PC-3 (cell line): ENCODE measurements at regions not wholly inside any gene's neighbourhood (a gene's known extent, or its start where the extent isn't known, plus 50 kb on each side); places are given as distances from the start of the nearest gene placed in this dataset.

Source experiments
- ATAC-seq: fragments of 200-7000 bp; cut with Tn5 transposase; 2 replicates; pipeline ENCODE4 v1.9.1; 2020; ENCODE audit warnings: mild to moderate bottlenecking, moderate library complexity
- BruUV-seq: library from RNA; stranded (reverse); fragments of 400-500 nt; replicated peaks from 2 replicates; lab custom pipeline; 2021; lab: Mats Ljungman, UMichigan
- CTCF ChIA-PET: fragments of 300-600 bp; sonication (Branson Sonifier 250); formaldehyde crosslinking; loops from one replicate; lab custom pipeline; 2022; ENCODE audit warnings: antibody characterized with exemption; lab: Charles Lee
- POLR2A ChIA-PET: fragments of 300-600 bp; sonication (Branson Sonifier 250); formaldehyde crosslinking; loops from one replicate; lab custom pipeline; 2022; ENCODE audit warnings: antibody characterized with exemption; ENCODE audit not compliant: unreplicated experiment; lab: Charles Lee
- DNase-seq: peaks from one replicate; pipeline ENCODE4 v3.0.0-alpha.2; 2015
- H2AFZ ChIP-seq: fragments of 300-600 bp; sonication (generic); 2 replicates; pipeline ENCODE4 v1.6.0; 2016; ENCODE audit warnings: antibody characterized with exemption, low read length
- H3F3A ChIP-seq: fragments of 300-600 bp; sonication (generic); one replicate; pipeline ENCODE4 v1.6.0; 2017; ENCODE audit warnings: antibody characterized with exemption, low read length, control low read depth, mild to moderate bottlenecking; ENCODE audit not compliant: unreplicated experiment
- H3K27ac ChIP-seq: fragments of 300-600 bp; sonication (generic); 2 replicates; pipeline ENCODE4 v1.5.1; 2016; ENCODE audit warnings: mild to moderate bottlenecking, low read length
- H3K27me3 ChIP-seq: fragments of 300-600 bp; sonication (generic); 2 replicates; pipeline ENCODE4 v1.6.1; 2016; ENCODE audit warnings: low read length, mixed read lengths
- H3K36me3 ChIP-seq: fragments of 300-600 bp; sonication (generic); 2 replicates; pipeline ENCODE4 v1.6.1; 2016; ENCODE audit warnings: low read depth, mixed run types, low read length, mixed read lengths
- H3K4me1 ChIP-seq: fragments of 300-600 bp; sonication (generic); 2 replicates; pipeline ENCODE4 v1.5.1; 2016; ENCODE audit warnings: low read length; ENCODE audit not compliant: insufficient read depth
- H3K4me2 ChIP-seq: fragments of 300-600 bp; sonication (generic); 2 replicates; pipeline ENCODE4 v1.6.0; 2016; ENCODE audit warnings: low read length
- H3K4me3 ChIP-seq: fragments of 300-600 bp; sonication (generic); 2 replicates; pipeline ENCODE4 v1.5.1; 2016; ENCODE audit warnings: mild to moderate bottlenecking, low read length, mixed read lengths
- H3K79me2 ChIP-seq: fragments of 300-600 bp; sonication (generic); 2 replicates; pipeline ENCODE4 v1.6.1; 2017; ENCODE audit warnings: low read length, mixed read lengths
- H3K9ac ChIP-seq: fragments of 300-600 bp; sonication (generic); 2 replicates; pipeline ENCODE4 v1.6.0; 2016; ENCODE audit warnings: mild to moderate bottlenecking, low read length
- H3K9me2 ChIP-seq: fragments of 300-600 bp; sonication (generic); replicated peaks from 2 replicates; pipeline ENCODE4 v1.6.1; 2016; ENCODE audit warnings: mixed run types, low read length, mixed read lengths
- H3K9me3 ChIP-seq: fragments of 300-600 bp; sonication (generic); 2 replicates; pipeline ENCODE4 v1.6.1; 2016; ENCODE audit warnings: low read length, mixed read lengths
- H4K20me1 ChIP-seq: fragments of 300-600 bp; sonication (generic); 2 replicates; pipeline ENCODE4 v1.6.1; 2016; ENCODE audit warnings: low read length, mixed read lengths
- EZH2 ChIP-seq: fragments of 300-600 bp; sonication (generic); IDR thresholded peaks from one replicate; pipeline ENCODE4 v1.6.1; 2017; ENCODE audit warnings: antibody characterized with exemption, mild to moderate bottlenecking, low read length; ENCODE audit not compliant: unreplicated experiment
- EZH2phosphoT487 ChIP-seq: fragments of 300-600 bp; sonication (generic); IDR thresholded peaks from 2 replicates; pipeline ENCODE4 v1.6.1; 2018; ENCODE audit warnings: mild to moderate bottlenecking, antibody characterized with exemption, low read length, borderline replicate concordance
- intact Hi-C: fragments of 100-400 bp; cut with micrococcal nuclease; formaldehyde crosslinking; loops from 2 replicates; pipeline ENCODE4 v1.9.0; 2023
- TF ChIP-seq, protein P1 (sequence below): fragments of 300-600 bp; sonication (generic); conservative IDR thresholded peaks from 2 replicates; pipeline ENCODE4 v1.5.1; 2017; ENCODE audit warnings: antibody characterized with exemption, low read depth, mild to moderate bottlenecking, low read length

GRCh38 chr4:111572470-111572869 is 572.8 kb upstream of the FAM241A start:
- H3K36me3 ChIP-seq = no peaks in the 10 kb centered on the region
- POLR2A ChIA-PET = no interaction called here
- H3K9me2 ChIP-seq = no peaks in the 10 kb centered on the region
- no TSS peak for BruUV-seq
- H3K4me2 ChIP-seq = no peak overlapping the region
- H3K4me1 ChIP-seq = no peaks in the 10 kb centered on the region
- H3K79me2 ChIP-seq = no peaks in the 10 kb centered on the region
- H3K27me3 ChIP-seq = no peaks in the 10 kb centered on the region
- no peak for DNase-seq
- CTCF ChIA-PET = interaction anchor here (0.7 kb wide), 1 partner anchor 651 kb away, joined by 4 read pairs; no protein-coding TSS in a partner anchor
- H3K27ac ChIP-seq = no peak overlapping the region
- H3K9me3 ChIP-seq = no peaks in the 10 kb centered on the region
- no peak overlapping the region for H2AFZ ChIP-seq
- ATAC-seq = no peak
- H3K9ac ChIP-seq = no peak overlapping the region
- no peaks in the 10 kb centered on the region for H4K20me1 ChIP-seq
- H3F3A ChIP-seq = no peaks in the 10 kb centered on the region
- TF ChIP-seq EZH2phosphoT487 (no peak), EZH2 (no peak)
- TF ChIP-seq, protein P1, sequence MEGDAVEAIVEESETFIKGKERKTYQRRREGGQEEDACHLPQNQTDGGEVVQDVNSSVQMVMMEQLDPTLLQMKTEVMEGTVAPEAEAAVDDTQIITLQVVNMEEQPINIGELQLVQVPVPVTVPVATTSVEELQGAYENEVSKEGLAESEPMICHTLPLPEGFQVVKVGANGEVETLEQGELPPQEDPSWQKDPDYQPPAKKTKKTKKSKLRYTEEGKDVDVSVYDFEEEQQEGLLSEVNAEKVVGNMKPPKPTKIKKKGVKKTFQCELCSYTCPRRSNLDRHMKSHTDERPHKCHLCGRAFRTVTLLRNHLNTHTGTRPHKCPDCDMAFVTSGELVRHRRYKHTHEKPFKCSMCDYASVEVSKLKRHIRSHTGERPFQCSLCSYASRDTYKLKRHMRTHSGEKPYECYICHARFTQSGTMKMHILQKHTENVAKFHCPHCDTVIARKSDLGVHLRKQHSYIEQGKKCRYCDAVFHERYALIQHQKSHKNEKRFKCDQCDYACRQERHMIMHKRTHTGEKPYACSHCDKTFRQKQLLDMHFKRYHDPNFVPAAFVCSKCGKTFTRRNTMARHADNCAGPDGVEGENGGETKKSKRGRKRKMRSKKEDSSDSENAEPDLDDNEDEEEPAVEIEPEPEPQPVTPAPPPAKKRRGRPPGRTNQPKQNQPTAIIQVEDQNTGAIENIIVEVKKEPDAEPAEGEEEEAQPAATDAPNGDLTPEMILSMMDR = no peak
- H3K4me3 ChIP-seq = no peak overlapping the region
- intact Hi-C loops = no loop called here

- no peaks in the 10 kb centered on the region for H4K20me1 ChIP-seq
- BruUV-seq = no TSS peak
- H3K36me3 ChIP-seq = no peaks in the 10 kb centered on the region
- H3K9me3 ChIP-seq = no peaks in the 10 kb centered on the region
- no peaks in the 10 kb centered on the region for H3K79me2 ChIP-seq
- TF ChIP-seq, protein P1 = no peak
- TF ChIP-seq EZH2phosphoT487 = no peak
- H3K4me2 ChIP-seq = no peak overlapping the region
- no peaks in the 10 kb centered on the region for H3K27me3 ChIP-seq
- intact Hi-C loops = no loop called here
- no peak overlapping the region for H2AFZ ChIP-seq
- H3F3A ChIP-seq = no peaks in the 10 kb centered on the region
- DNase-seq = no peak
- no peak overlapping the region for H3K4me3 ChIP-seq
- H3K27ac ChIP-seq = no peak overlapping the region
- CTCF ChIA-PET = no interaction called here
- ATAC-seq = no peak
- no peak overlapping the region for H3K9ac ChIP-seq
- H3K9me2 ChIP-seq = no peaks in the 10 kb centered on the region
- H3K4me1 ChIP-seq = no peaks in the 10 kb centered on the region
- POLR2A ChIA-PET = no interaction called here
Measured at GRCh38 chr4:111573386-111573785, 571.9 kb upstream of the FAM241A start.

- no peak for DNase-seq
- Histone ChIP-seq H4K20me1 (no peaks in the 10 kb centered on the region), H3K36me3 (no peaks in the 10 kb centered on the region), H3K4me1 (no peaks in the 10 kb centered on the region), H3K79me2 (no peaks in the 10 kb centered on the region), H3K27me3 (no peaks in the 10 kb centered on the region), H3K4me2 (no peak overlapping the region), H2AFZ (no peak overlapping the region), H3K9me2 (no peaks in the 10 kb centered on the region), H3K4me3 (no peak overlapping the region), H3F3A (no peaks in the 10 kb centered on the region), H3K9ac (no peak overlapping the region), H3K27ac (no peak overlapping the region), H3K9me3 (no peaks in the 10 kb centered on the region)
- TF ChIP-seq, protein P1 = no peak
- TF ChIP-seq EZH2phosphoT487 = no peak
- TF ChIP-seq EZH2 = no peak
- ChIA-PET POLR2A (no interaction called here), CTCF (no interaction called here)
- BruUV-seq = no TSS peak
- intact Hi-C loops = no loop called here
- ATAC-seq = no peak
Measured at GRCh38 chr4:111579767-111580166, 565.5 kb upstream of the FAM241A start.
